Right forelimb (tissue), 1 donor: ENCODE measurements at regions not wholly inside any gene's neighbourhood (a gene's known extent, or its start where the extent isn't known, plus 50 kb on each side); places are given as distances from the start of the nearest gene placed in this dataset.

Source experiments
- DNase-seq: peaks from one replicate; pipeline ENCODE4 v3.0.0-alpha.2; 2018

DNA sequence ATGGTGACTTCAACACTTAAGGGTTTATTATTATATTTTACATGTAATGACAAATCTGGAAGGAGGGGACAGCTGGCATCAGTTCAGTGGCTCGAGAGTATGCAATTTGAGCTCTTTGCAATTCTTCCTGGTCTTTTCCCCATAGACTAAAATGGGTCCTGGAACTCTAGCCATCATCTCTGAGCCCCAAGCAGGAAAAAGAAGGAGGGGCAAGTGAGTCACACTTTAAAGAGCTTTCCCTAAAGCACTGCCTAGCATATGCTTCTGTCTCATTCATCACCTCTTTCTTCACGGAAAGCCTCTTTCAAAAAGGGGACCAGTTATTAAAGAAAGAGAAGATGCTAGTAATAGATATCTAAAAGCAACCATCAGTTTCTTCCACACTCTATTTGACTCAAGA, 466.3 kb downstream of the ZIC1 start:
- no peak for DNase-seq

- no peak for DNase-seq
These were observed 472.8 kb downstream of the ZIC1 start for GRCh38 chr3:147881933-147882332.

DNA sequence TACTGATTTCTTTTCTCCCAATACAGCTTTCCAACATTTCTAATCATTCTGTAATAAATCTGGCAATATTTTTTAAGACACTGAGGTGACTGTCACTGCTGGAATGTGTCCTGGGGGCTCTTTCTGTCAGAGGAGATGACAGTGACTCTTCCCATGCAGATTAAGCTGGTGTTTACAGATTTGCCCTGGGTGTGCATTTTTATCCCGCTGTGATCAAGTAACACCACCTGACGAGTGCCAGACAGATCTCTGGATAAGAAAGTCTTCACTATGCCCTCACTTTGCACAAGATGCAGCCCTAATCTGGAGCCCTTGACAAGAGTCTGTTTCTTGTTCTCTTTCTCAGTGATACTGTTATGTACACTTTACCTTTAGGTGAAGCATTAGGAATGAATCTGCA, 477.7 kb downstream of the ZIC1 start:
- DNase-seq, result no peak

DNA sequence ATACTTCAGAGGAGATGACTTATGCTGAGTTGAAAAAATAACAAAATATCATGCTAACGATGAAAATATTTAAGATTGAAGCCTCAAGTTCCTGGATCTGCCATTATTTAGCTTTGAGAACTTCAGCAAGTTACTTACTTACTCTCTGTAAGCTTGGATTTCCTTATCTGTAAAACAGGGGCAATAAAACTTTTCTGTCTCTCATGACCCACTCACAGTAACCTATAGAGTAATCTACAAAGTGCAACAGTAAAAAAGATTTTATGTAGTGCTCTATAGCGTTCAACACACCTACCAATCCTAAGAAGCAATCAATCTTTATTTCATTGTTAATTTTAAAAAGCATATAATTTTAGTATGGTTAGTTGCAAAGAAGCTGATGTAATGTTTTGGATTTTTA, 478.6 kb downstream of the ZIC1 start:
- DNase-seq, result no peak

DNA sequence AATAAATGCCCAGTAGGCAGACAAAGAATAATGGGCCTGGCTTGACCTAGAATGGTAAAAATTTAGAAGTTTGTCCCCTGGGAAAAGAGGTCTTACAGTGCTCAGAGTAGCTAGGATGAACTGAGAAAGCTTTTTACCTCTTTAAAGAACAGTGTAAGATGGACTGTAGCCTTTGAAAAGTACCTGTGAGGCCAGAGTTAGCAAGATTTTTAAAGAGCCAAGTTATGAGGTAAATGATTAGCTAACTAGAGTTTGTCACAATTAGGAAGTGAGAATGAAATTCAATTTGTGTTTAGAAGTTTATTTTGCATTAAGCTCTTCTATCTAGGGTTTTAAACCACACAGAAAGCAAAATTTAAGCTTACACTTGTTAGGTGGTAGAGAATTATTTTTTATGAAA, 480.9 kb downstream of the ZIC1 start:
- DNase-seq, result no peak

- no peak for DNase-seq
These were observed 486.3 kb downstream of the ZIC1 start for GRCh38 chr3:147895509-147895908.

- no peak for DNase-seq
These were observed 491.7 kb downstream of the ZIC1 start for GRCh38 chr3:147900851-147901250.

DNA sequence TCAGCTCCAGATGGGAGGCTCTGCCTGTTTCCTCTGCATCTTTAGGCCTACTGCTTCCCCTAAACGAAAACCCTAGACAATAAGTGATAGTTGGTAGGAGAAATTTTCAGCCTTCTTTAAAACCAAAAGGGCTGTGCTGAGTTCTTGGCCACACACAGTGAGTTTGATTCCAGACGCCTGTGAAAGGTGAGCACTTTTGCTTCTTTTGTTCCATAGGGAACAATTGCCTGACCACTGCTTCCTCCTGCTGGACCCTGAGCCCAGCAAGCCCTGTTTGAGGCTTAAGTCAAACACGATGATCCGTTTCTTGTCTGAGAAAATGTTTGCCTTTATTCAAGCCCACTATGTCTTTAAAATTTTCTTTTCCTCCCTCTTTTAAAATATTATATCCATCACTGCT, 493.9 kb downstream of the ZIC1 start:
- no peak for DNase-seq

- no peak for DNase-seq
These were observed 495.3 kb downstream of the ZIC1 start for GRCh38 chr3:147904421-147904820.

DNA sequence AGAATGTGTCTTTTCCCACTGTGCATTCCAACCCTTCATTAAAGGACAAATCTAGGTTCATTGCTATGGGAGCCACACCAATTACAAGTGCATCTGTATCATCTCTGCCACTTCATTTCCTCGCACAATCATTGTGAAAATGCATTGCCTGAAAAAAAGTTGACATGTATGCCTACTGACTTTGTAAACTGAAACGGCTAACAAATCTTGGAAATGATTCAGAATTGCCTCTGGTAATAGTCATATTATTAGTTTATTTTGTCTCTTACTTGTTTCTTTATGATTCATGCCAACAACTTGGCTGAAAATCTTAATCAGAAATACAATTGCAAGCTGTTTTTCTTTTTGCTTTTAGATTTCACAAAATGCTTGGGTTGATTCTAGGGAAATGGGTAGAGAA, 497.1 kb downstream of the ZIC1 start:
- DNase-seq, result no peak

DNA sequence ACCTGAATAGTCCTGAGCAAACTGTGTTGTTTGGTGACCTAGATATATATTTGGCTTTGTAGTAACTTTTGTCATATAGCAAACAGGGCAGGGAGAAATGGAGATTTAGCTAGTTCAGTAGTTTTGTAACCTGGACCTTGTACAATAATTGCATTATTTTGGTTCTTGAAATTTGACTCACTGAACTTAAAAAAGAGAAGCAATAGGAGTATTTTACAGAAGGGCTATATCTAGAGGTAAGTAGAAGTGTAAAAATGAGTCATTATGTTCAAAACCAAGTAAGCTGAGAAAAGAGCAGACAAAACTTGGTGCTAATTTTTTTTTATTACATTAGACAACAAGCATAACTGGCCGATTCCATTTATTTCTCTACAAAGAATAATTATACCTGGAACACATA, 505.4 kb downstream of the ZIC1 start:
- no peak for DNase-seq

DNA sequence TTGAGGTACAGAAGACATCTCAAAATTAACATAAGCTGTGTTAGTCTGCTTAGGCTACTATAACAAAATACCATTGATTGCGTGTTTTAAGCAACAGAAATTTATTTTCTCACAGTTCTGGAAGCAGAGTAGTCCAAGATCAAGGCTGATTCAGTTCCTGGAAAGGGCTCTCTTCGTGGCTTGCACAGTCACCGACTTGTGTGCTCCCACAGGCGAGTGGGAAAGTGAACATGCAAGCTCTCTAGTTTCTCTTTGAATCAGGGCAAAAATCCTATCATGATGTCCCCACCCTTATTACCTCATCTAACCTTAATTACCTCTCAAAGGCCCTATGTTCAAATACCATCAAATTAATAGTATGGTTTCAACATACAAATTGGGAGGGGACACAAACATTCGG, 505.9 kb downstream of the ZIC1 start:
- no peak for DNase-seq

GRCh38 chr3:147919496-147919895, 510.3 kb downstream of the ZIC1 start:
- no peak for DNase-seq

GRCh38 chr3:147921051-147921450, 511.9 kb downstream of the ZIC1 start:
- no peak for DNase-seq

DNA sequence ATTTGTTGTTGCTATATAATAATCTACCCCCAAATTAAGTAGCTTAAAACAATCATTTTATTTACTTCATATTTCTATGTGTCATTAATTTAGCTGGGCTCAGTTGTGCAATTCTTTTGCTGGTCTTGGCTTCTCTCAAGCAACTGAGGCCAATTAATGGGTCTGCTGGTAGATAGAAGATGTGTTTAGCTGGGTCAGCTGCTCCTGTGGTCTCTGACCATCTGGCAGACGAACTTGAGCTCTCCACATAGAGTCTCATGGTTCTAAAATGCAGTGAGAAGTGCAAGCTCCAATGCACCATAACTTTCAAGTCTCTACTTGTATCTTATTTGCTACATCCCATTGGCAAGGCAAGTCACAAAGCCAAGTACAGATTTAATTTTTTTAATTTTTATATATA, 515.6 kb downstream of the ZIC1 start:
- no peak for DNase-seq

DNA sequence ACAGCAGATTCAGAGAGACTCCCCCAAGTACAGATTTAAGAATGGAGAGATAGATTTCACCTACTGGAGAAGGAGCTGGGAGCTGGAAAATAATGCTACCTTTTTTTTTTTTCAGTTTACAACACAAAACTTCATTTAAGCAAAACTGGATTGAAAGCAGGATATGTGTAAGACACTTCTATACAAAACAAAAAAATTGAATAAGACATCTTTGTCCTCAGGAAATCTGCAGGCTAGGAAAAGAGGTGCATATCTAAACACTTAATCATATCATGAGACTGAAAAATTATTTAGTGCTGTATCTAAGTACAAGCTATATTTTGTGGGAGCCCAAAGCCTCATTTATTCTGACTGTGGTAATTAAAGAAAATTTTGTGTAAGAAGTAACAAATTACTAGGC, 516.1 kb downstream of the ZIC1 start:
- no peak for DNase-seq

GRCh38 chr3:147930232-147930807, 521.2 kb downstream of the ZIC1 start:
- DNase-seq, result no peak

GRCh38 chr3:147934451-147935180, 525.5 kb downstream of the ZIC1 start:
- DNase-seq, result no peak

GRCh38 chr3:147937341-147937740, 528.2 kb downstream of the ZIC1 start:
- no peak for DNase-seq

GRCh38 chr3:147937891-147938290, 528.7 kb downstream of the ZIC1 start:
- DNase-seq, result no peak

DNA sequence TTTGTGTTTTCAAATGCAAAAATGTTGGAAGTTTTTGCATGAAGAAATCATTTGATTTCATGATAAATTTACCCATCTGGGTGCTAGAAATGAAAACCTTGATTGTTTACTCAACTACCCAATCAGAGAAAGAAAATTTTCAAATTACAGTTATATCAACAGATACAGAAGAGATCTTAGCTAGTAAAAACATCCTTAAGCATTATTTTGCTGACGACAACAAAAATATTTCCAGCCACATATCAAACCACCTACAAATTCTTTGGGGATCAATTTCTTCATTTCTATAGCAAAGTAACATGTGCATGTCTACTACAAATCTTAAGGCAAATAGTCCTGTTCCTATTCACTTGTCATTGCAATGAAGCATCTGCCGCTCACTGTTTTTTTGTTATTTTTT, 530.3 kb downstream of the ZIC1 start:
- no peak for DNase-seq

GRCh38 chr3:147939839-147940238, 530.7 kb downstream of the ZIC1 start:
- peak; percentile 56 for DNase-seq

DNA sequence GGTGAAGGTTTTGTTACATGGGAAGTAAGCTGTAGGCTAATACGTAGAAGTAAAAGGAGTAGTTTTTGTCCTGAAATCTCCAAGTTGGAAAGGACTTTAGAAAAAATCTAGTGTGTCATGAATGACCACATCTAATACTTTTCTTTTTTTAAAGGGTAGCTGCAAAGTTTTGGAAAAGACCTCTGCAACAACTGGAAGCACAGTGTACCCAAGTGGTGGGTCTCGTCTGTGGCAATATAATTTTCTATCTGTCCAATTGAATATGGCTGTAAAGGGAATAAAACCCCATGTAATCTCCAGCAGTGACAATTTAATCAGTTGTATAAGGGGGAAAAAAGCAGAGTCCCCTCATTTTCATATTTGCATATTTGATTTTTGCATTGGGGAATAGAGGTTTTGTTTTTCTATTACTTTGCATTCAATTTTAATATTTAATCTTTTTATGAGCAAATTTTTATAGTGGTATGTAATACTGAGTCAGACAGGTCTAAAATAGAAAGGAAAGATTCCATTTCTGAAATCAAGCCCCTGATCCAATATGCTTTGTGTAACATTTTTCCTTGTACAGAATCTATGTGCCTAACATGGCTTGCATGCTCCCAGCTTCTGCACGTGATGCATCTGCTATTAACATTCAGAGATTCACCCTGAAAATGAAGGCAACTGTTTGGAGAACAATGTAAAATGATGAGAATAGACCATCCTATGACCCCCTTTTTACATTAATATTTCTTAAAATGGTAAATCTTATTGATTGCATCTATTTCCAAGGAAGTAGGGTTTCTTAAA, 531.4 kb downstream of the ZIC1 start:
- no peak for DNase-seq

DNA sequence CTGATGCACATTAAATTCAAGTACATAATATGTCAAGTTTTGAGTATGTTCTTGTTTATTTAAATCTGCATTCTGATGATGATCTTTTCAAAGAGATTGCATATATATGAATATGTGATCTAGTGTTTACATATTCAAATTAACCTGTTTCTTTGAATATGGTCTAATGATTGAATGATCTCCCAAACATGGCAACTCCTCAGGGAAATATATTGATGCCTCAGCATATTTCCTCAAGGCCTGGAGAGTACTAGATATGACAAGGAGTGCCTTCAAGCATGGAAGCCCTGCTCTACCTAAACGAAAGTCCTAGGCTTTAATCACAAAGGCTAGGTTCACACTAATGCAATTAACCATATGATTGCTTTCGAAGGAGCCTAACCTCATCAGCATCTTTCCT, 532.8 kb downstream of the ZIC1 start:
- no peak for DNase-seq
